Coronary artery (tissue), 2 donors: ENCODE measurements at regions not wholly inside any gene's neighbourhood (a gene's known extent, or its start where the extent isn't known, plus 50 kb on each side); places are given as distances from the start of the nearest gene placed in this dataset.

Experiments used
- DNase-seq: peaks from one replicate; pipeline ENCODE4 v3.0.0-alpha.2; 2017; ENCODE audit warnings: low spot score
- H3K27ac ChIP-seq, 2 donors: fragments of 200-600 bp; sonication (generic); one replicate each; pipeline ENCODE4 v1.5.1; 2016 to 2019
- H3K4me3 ChIP-seq: fragments of 200-600 bp; sonication (generic); 2 replicates; pipeline ENCODE4 v1.5.1; 2016; ENCODE audit warnings: mild to moderate bottlenecking, moderate library complexity
- TF ChIP-seq, protein P1 (sequence below): fragments of 200-600 bp; sonication (generic); IDR thresholded peaks from one replicate; pipeline ENCODE4 v1.5.1; 2019; ENCODE audit warnings: antibody characterized with exemption

DNA sequence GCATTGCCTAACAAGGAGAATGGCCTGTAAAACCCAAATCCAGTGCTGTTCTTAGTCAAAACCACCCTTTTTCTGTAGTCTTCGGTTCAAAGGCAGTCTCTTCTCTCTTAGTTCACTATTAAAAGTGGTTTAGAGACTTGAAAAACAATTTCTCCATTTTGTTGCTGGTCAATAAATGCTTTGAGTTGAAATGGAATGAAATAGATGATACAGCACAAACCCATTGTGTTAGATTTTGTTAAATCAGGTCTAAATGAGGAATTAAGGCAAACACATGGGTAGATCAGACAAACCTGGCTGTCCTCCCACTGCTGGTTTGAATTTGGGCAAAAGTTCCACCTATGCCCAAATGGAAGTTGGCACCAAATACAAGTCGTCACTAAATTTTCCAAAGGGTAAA is 150.1 kb upstream of the SERTAD2 start:
- Histone ChIP-seq H3K27ac (no peak overlapping the region), H3K4me3 (no peak overlapping the region)
- TF ChIP-seq, protein P1, sequence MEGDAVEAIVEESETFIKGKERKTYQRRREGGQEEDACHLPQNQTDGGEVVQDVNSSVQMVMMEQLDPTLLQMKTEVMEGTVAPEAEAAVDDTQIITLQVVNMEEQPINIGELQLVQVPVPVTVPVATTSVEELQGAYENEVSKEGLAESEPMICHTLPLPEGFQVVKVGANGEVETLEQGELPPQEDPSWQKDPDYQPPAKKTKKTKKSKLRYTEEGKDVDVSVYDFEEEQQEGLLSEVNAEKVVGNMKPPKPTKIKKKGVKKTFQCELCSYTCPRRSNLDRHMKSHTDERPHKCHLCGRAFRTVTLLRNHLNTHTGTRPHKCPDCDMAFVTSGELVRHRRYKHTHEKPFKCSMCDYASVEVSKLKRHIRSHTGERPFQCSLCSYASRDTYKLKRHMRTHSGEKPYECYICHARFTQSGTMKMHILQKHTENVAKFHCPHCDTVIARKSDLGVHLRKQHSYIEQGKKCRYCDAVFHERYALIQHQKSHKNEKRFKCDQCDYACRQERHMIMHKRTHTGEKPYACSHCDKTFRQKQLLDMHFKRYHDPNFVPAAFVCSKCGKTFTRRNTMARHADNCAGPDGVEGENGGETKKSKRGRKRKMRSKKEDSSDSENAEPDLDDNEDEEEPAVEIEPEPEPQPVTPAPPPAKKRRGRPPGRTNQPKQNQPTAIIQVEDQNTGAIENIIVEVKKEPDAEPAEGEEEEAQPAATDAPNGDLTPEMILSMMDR = no peak
- DNase-seq = no peak

DNA sequence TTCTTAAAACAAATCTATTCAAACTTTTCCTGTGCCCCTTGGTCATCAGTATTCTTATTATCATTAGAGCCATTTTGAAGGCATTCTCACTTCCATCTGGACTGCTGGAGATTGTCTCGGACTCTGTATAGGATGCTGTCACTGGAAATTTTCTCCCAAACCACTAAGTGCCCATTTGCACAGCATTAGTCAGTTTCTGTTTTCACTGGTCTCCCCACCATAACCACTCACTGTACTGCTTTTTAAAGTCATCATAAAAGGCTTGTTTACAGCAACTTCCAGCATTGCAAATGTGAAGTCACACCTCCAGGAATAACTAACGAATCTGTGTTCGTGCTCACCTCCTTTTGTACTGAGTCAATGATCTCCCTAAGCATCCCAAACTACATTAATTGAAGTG is 150.9 kb upstream of the SERTAD2 start:
- Histone ChIP-seq H3K27ac (no peak overlapping the region), H3K4me3 (no peak overlapping the region)
- no peak for DNase-seq
- TF ChIP-seq, protein P1 = no peak

DNA sequence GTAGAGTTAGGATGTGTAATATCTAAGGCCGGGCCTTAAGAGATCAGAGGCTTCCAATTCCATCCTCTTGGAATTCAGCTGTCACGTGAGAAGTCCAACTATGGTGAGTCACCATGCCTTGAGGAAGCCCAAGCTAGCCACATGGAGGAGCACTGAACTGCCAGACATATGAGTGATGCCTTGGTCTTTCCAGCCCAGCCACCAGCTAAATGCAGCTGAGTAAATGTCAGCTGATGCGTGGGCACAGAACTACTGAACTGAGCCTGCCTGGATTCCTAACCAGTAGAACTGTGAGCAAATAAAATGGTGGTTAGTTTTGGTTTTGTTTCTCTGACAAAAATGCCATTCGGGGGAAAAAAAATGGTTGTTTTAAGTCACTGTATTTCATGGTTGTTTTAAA is 153.7 kb upstream of the SERTAD2 start:
- H3K27ac ChIP-seq = no peak overlapping the region
- no peak overlapping the region for H3K4me3 ChIP-seq
- TF ChIP-seq, protein P1 = no peak
- no peak for DNase-seq

DNA sequence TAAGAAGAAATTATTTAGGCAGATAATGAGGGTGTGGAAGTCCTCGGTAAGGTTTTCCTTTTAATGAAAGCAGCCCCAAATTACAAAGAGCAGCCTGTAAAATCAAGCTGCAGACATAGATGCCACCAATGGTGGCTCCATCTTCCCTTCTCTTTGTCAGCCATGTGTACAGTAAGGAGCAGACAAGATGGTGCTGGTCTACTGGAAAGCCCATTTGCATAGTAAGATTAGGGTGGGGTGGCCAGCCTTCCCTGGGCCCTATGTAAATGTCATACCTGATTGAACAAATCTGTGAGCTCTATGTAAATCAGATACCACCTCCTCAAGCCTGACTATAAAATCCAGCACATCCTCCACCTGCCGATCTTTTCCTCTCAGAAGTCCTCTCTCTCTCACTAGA is 154.4 kb upstream of the SERTAD2 start:
- H3K27ac ChIP-seq = no peak overlapping the region
- TF ChIP-seq, protein P1 = no peak
- DNase-seq = no peak

DNA sequence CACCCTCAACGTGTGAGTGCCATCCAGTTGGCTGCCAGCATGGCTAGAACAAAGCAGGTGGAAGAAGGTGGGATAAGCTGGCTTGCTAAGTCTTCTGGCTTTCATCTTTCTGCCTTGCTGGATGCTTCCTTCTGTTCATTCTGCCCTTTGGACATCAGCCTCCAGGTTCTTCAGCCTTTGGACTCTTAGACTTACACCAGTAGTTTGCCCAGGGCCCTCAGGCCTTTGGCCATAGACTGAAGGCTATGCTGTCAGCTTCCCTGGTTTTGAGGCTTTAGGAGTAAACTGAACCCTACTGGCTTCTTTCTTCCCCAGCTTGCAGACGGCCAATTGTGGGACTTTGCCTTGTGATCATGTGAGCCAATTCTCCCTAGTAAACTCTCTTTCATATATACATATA is 155.0 kb upstream of the SERTAD2 start:
- DNase-seq = no peak
- Histone ChIP-seq H3K4me3 (no peak overlapping the region), H3K27ac (no peak overlapping the region)
- TF ChIP-seq, protein P1 = no peak

More for the DNA sequence above, 154.4 kb upstream of the SERTAD2 start:
- H3K4me3 ChIP-seq = no peak overlapping the region

DNA sequence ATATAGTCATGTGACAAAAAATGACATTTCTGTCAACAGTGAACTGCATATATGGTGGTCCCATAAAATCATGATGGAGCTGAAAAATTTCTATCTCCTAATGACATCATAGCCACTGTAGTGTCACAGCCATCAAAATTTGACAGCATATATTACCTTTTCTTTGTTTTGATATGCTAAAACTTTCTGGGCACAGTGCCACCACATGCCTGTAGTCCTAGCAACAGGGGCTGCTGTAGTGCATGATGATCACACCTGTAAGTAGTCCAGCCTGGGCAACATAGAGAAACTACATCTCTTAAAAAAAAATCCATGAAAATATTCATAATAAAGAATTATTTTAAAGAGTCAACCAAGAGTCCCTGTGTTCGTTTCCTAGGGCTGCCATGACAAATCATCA is 155.5 kb upstream of the SERTAD2 start:
- TF ChIP-seq, protein P1 = no peak
- H3K4me3 ChIP-seq = no peak overlapping the region
- no peak for DNase-seq
- no peak overlapping the region for H3K27ac ChIP-seq

DNA sequence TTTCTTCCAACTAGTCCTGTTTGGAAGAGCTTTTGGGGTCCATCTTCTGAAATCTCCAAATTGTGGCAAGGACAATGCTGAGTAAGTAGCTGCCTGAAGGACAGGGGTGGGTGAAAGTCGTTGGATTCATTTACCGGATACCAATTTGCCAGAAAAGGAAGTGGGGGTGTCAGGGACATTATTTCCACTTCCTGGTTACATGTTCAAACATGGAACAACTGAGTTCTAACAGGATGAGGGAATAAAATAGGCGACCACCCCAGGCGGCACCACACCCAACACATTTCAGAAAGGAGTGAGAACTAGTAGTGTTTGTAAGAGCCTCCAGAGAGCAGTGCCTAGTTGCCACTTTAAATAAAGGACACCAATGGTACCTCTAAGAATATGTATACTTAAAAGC is 158.6 kb upstream of the SERTAD2 start:
- Histone ChIP-seq H3K4me3 (no peak overlapping the region), H3K27ac (no peak overlapping the region)
- TF ChIP-seq, protein P1 = no peak
- no peak for DNase-seq
